Panc1 (cell line): ENCODE measurements at regions not wholly inside any gene's neighbourhood (a gene's known extent, or its start where the extent isn't known, plus 50 kb on each side); places are given as distances from the start of the nearest gene placed in this dataset.

Experiments
- ATAC-seq: fragments of 200-7000 bp; cut with Tn5 transposase; 2 replicates; pipeline ENCODE4 v1.9.1; 2020; ENCODE audit warnings: mild to moderate bottlenecking, moderate library complexity
- BruUV-seq: library from RNA; stranded (reverse); fragments of 400-500 nt; replicated peaks from 2 replicates; lab custom pipeline; 2021; lab: Mats Ljungman, UMichigan
- CTCF ChIA-PET: fragments of 300-600 bp; sonication (Branson Sonifier 250); formaldehyde crosslinking; loops from one replicate; lab custom pipeline; 2022; ENCODE audit warnings: antibody characterized with exemption; lab: Charles Lee
- POLR2A ChIA-PET: fragments of 300-600 bp; sonication (Branson Sonifier 250); formaldehyde crosslinking; loops from one replicate; lab custom pipeline; 2022; ENCODE audit warnings: antibody characterized with exemption; lab: Charles Lee
- DNase-seq: peaks from one replicate; pipeline ENCODE4 v3.0.0-alpha.2; 2010; ENCODE audit warnings: low read depth, low spot score
- H3K27ac ChIP-seq: 2 replicates; pipeline ENCODE4 v1.5.1; 2011; ENCODE audit warnings: mild to moderate bottlenecking, low read length, inconsistent platforms
- H3K27me3 ChIP-seq: fragments of 200-500 bp; sonication (Bioruptor generic); 2 replicates; pipeline ENCODE4 v1.6.0; 2014; ENCODE audit warnings: low read length, inconsistent platforms; ENCODE audit not compliant: control insufficient read depth, insufficient read depth
- H3K36me3 ChIP-seq: fragments of 200-500 bp; sonication (Bioruptor generic); 2 replicates; pipeline ENCODE4 v1.5.1; 2014; ENCODE audit warnings: inconsistent platforms, mild to moderate bottlenecking, low read length, moderate library complexity; ENCODE audit not compliant: control insufficient read depth, insufficient read depth
- H3K4me1 ChIP-seq: 2 replicates; pipeline ENCODE4 v1.5.1; 2011; ENCODE audit warnings: inconsistent platforms, mild to moderate bottlenecking, low read length, moderate library complexity; ENCODE audit not compliant: control insufficient read depth, insufficient read depth
- H3K4me3 ChIP-seq, 2 experiments: 2 replicates each; pipeline ENCODE4 v1.5.1; 2011 to 2012; ENCODE audit warnings: low read depth in 2 of 2, low read length in 2 of 2, mild to moderate bottlenecking in 2 of 2, inconsistent platforms in 1 of 2, moderate library complexity in 1 of 2
- H3K9me3 ChIP-seq: fragments of 200-500 bp; sonication (Bioruptor generic); 2 replicates; pipeline ENCODE4 v1.5.1; 2014; ENCODE audit warnings: low read depth, mild to moderate bottlenecking, inconsistent platforms, low read length, moderate library complexity; ENCODE audit not compliant: control insufficient read depth, insufficient read depth
- POLR2AphosphoS5 ChIP-seq: IDR thresholded peaks from 2 replicates; pipeline ENCODE4 v1.6.1; 2012; ENCODE audit warnings: mild to moderate bottlenecking, low read depth, low read length, moderate library complexity
- SIN3A ChIP-seq: IDR thresholded peaks from 2 replicates; pipeline ENCODE4 v1.6.1; 2012; ENCODE audit warnings: low read depth, mild to moderate bottlenecking, low read length, moderate library complexity, borderline replicate concordance; ENCODE audit not compliant: insufficient read depth
- TCF7L2 ChIP-seq: IDR thresholded peaks from 2 replicates; pipeline ENCODE4 v1.6.1; 2011; ENCODE audit warnings: mild to moderate bottlenecking, low read depth, low read length, inconsistent platforms
- in situ Hi-C: cut with HindIII; loops from 2 replicates; pipeline ENCODE4 v1.10.0; 2016; ENCODE audit warnings: low sequenced_read_pairs, low pct_unique_long_range_greater_than_20kb
- intact Hi-C: fragments of 100-400 bp; cut with micrococcal nuclease; formaldehyde crosslinking; loops from one replicate; pipeline ENCODE4 v1.10.0; 2022; ENCODE audit not compliant: unreplicated experiment
- TF ChIP-seq, protein P1 (sequence below), 2 experiments: IDR thresholded peaks; 2 replicates each; pipeline ENCODE4 v1.6.1; 2011 to 2012; ENCODE audit warnings: low read depth in 2 of 2, control low read depth in 1 of 2, low read length in 1 of 2, mild to moderate bottlenecking in 1 of 2, moderate library complexity in 1 of 2; ENCODE audit not compliant: insufficient read depth in 1 of 2
- TF ChIP-seq, protein P2 (sequence below): fragments of 450-650 bp; IDR thresholded peaks from 2 replicates; pipeline ENCODE4 v1.5.1; 2017; ENCODE audit warnings: mild to moderate bottlenecking

DNA sequence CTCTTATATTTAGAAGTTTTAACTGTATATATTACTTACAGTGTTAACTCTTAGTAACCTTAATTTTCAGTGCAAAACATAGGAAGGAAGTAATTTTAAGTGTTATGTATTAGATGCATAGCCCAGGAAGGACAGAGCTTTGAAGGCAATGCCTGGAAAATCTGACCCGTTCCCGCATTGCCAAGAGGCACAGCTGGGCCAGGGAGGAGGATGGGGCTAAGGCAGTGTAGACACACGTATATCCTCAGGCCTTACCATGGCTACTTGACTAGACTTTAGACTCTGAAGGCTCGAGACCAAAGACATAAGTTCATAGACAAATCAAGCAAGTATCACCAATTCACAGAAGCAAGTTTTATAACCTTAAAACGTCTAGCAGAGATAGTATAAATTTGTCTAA, 1944.2 kb downstream of the OLFM4 start:
- Histone ChIP-seq H3K9me3 (no peaks in the 10 kb centered on the region), H3K4me3 (no peak overlapping the region), H3K27ac (no peak overlapping the region), H3K36me3 (no peaks in the 10 kb centered on the region), H3K4me1 (no peaks in the 10 kb centered on the region), H3K27me3 (no peaks in the 10 kb centered on the region)
- intact Hi-C loops (no loop called here), in situ Hi-C loops (no loop called here)
- BruUV-seq: no TSS peak
- DNase-seq (no peak), ATAC-seq (no peak)
- ChIA-PET POLR2A (no interaction called here), CTCF (no interaction called here)
- TF ChIP-seq POLR2AphosphoS5 (no peak), TCF7L2 (no peak), SIN3A (no peak)
- TF ChIP-seq, protein P1, sequence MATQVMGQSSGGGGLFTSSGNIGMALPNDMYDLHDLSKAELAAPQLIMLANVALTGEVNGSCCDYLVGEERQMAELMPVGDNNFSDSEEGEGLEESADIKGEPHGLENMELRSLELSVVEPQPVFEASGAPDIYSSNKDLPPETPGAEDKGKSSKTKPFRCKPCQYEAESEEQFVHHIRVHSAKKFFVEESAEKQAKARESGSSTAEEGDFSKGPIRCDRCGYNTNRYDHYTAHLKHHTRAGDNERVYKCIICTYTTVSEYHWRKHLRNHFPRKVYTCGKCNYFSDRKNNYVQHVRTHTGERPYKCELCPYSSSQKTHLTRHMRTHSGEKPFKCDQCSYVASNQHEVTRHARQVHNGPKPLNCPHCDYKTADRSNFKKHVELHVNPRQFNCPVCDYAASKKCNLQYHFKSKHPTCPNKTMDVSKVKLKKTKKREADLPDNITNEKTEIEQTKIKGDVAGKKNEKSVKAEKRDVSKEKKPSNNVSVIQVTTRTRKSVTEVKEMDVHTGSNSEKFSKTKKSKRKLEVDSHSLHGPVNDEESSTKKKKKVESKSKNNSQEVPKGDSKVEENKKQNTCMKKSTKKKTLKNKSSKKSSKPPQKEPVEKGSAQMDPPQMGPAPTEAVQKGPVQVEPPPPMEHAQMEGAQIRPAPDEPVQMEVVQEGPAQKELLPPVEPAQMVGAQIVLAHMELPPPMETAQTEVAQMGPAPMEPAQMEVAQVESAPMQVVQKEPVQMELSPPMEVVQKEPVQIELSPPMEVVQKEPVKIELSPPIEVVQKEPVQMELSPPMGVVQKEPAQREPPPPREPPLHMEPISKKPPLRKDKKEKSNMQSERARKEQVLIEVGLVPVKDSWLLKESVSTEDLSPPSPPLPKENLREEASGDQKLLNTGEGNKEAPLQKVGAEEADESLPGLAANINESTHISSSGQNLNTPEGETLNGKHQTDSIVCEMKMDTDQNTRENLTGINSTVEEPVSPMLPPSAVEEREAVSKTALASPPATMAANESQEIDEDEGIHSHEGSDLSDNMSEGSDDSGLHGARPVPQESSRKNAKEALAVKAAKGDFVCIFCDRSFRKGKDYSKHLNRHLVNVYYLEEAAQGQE (IDR thresholded peaks at IDR 0.05; ENCODE audit: insufficient read depth in 1 of 2, low read depth in 2 of 2, low read length in 1 of 2): no peak
- TF ChIP-seq, protein P2, sequence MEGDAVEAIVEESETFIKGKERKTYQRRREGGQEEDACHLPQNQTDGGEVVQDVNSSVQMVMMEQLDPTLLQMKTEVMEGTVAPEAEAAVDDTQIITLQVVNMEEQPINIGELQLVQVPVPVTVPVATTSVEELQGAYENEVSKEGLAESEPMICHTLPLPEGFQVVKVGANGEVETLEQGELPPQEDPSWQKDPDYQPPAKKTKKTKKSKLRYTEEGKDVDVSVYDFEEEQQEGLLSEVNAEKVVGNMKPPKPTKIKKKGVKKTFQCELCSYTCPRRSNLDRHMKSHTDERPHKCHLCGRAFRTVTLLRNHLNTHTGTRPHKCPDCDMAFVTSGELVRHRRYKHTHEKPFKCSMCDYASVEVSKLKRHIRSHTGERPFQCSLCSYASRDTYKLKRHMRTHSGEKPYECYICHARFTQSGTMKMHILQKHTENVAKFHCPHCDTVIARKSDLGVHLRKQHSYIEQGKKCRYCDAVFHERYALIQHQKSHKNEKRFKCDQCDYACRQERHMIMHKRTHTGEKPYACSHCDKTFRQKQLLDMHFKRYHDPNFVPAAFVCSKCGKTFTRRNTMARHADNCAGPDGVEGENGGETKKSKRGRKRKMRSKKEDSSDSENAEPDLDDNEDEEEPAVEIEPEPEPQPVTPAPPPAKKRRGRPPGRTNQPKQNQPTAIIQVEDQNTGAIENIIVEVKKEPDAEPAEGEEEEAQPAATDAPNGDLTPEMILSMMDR: no peak

DNA sequence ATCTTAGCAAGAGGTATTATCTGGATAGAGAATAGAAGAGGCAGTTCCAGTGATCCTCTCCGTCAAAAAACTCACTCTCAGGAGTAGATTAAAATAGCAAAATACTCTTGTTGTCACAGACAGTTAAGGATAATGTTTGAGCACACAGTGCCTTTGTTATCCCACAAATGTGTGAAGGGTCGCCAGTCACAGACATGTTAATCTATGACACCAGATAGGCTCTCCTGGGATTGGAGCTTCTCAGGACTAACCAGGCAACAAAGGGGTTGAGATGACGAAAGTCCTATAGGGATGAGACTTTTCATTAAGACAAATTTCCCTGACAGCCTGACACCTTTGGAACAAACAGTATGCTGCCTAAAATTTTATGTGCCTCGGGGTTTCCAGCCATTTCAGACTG, 1947.1 kb downstream of the OLFM4 start:
- POLR2A ChIA-PET: no interaction called here
- Histone ChIP-seq H3K4me3 (no peak overlapping the region), H3K4me1 (no peaks in the 10 kb centered on the region), H3K27me3 (no peaks in the 10 kb centered on the region), H3K36me3 (no peaks in the 10 kb centered on the region), H3K9me3 (no peaks in the 10 kb centered on the region), H3K27ac (no peak overlapping the region)
- BruUV-seq: no TSS peak
- TF ChIP-seq, protein P2: no peak
- TF ChIP-seq POLR2AphosphoS5: no peak
- TF ChIP-seq, protein P1 (IDR thresholded peaks at IDR 0.05; ENCODE audit: insufficient read depth in 1 of 2, low read depth in 2 of 2, low read length in 1 of 2): no peak
- no peak for TF ChIP-seq SIN3A
- no peak for TF ChIP-seq TCF7L2
- intact Hi-C loops (no loop called here), in situ Hi-C loops (no loop called here)
- CTCF ChIA-PET: no interaction called here
- no peak for DNase-seq
- no peak for ATAC-seq
